DND-41 (cell line): ENCODE measurements at regions not wholly inside any gene's neighbourhood (a gene's known extent, or its start where the extent isn't known, plus 50 kb on each side); places are given as distances from the start of the nearest gene placed in this dataset.

ENCODE experiments used
- ATAC-seq: fragments of 200-7000 bp; cut with Tn5 transposase; 3 replicates; pipeline ENCODE4 v1.9.1; 2021; ENCODE audit warnings: low read depth; ENCODE audit not compliant: insufficient read depth
- DNase-seq: peaks from one replicate; pipeline ENCODE4 v3.0.0-alpha.2; 2020
- H2AFZ ChIP-seq: 2 replicates; pipeline ENCODE4 v1.6.0; 2012; ENCODE audit warnings: low read depth, low read length
- H3K27ac ChIP-seq: 2 replicates; pipeline ENCODE4 v1.5.1; 2012; ENCODE audit warnings: low read length, inconsistent platforms
- H3K27me3 ChIP-seq: fragments of 200-600 bp; sonication (generic); 2 replicates; pipeline ENCODE4 v1.6.0; 2012; ENCODE audit warnings: low read length, mild to moderate bottlenecking, inconsistent platforms; ENCODE audit not compliant: insufficient read depth, poor library complexity
- H3K36me3 ChIP-seq: 2 replicates; pipeline ENCODE4 v1.5.1; 2012; ENCODE audit warnings: low read length, inconsistent platforms; ENCODE audit not compliant: insufficient read depth
- H3K4me1 ChIP-seq: 2 replicates; pipeline ENCODE4 v1.5.1; 2012; ENCODE audit warnings: mild to moderate bottlenecking, low read length; ENCODE audit not compliant: insufficient read depth
- H3K4me2 ChIP-seq: 2 replicates; pipeline ENCODE4 v1.6.0; 2012; ENCODE audit warnings: mild to moderate bottlenecking, moderate library complexity, low read length, inconsistent platforms; ENCODE audit not compliant: insufficient read depth
- H3K4me3 ChIP-seq, 2 experiments: fragments of 200-600 bp in 1 of 2; shearing (Covaris generic) in 1 of 2; 2 replicates each; pipeline ENCODE4 v1.5.1; 2012 to 2016; ENCODE audit warnings: inconsistent platforms in 2 of 2, low read length in 2 of 2, mild to moderate bottlenecking in 2 of 2, low read depth in 1 of 2, moderate library complexity in 1 of 2
- H3K79me2 ChIP-seq: 2 replicates; pipeline ENCODE4 v1.6.0; 2012; ENCODE audit warnings: low read length, inconsistent platforms; ENCODE audit not compliant: insufficient read depth
- H3K9ac ChIP-seq: 2 replicates; pipeline ENCODE4 v1.6.0; 2012; ENCODE audit warnings: low read depth, mild to moderate bottlenecking, inconsistent platforms, low read length, moderate library complexity
- H3K9me3 ChIP-seq: 2 replicates; pipeline ENCODE4 v1.5.1; 2012; ENCODE audit warnings: low read length, moderate library complexity, mild to moderate bottlenecking, inconsistent platforms; ENCODE audit not compliant: insufficient read depth, severe bottlenecking
- H4K20me1 ChIP-seq: 2 replicates; pipeline ENCODE4 v1.6.0; 2012; ENCODE audit warnings: low read length; ENCODE audit not compliant: insufficient read depth
- EZH2 ChIP-seq: IDR thresholded peaks from 3 replicates; pipeline ENCODE4 v1.6.1; 2012; ENCODE audit warnings: borderline replicate concordance, low read depth, mild to moderate bottlenecking, moderate library complexity, low read length, inconsistent platforms; ENCODE audit not compliant: severe bottlenecking
- TF ChIP-seq, protein P1 (sequence below): IDR thresholded peaks from 2 replicates; pipeline ENCODE4 v1.5.1; 2012; ENCODE audit warnings: borderline replicate concordance, low read length, moderate library complexity, mild to moderate bottlenecking; ENCODE audit not compliant: poor library complexity, severe bottlenecking; ENCODE audit errors: extremely low read depth

DNA sequence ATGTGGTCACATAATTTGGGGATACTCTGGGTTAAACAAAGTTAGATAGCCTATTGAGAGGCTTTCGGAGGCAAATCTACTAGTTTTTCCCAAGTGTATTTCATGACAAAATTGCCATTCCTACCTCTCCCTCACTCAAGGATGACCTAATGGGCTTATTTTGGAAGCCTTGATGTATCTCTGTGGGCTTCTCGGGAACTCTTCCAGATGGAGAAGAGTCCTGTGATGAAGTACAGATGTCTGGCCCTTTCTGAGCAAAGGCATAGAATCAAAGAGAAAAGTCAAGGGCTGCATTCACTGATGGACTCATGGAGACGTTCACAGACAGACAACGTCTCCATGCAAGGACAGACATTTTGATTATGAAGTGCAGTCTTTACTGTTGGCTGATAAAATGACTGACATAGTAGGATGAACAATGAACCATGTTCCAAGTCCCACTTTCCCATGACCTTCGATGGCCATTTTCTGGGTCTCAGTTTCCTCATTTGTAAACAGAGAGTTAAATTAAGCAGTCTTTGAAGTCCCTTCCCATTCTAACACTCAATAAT is 347.2 kb upstream of the CD180 start:
- TF ChIP-seq, protein P1, sequence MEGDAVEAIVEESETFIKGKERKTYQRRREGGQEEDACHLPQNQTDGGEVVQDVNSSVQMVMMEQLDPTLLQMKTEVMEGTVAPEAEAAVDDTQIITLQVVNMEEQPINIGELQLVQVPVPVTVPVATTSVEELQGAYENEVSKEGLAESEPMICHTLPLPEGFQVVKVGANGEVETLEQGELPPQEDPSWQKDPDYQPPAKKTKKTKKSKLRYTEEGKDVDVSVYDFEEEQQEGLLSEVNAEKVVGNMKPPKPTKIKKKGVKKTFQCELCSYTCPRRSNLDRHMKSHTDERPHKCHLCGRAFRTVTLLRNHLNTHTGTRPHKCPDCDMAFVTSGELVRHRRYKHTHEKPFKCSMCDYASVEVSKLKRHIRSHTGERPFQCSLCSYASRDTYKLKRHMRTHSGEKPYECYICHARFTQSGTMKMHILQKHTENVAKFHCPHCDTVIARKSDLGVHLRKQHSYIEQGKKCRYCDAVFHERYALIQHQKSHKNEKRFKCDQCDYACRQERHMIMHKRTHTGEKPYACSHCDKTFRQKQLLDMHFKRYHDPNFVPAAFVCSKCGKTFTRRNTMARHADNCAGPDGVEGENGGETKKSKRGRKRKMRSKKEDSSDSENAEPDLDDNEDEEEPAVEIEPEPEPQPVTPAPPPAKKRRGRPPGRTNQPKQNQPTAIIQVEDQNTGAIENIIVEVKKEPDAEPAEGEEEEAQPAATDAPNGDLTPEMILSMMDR, result no peak
- TF ChIP-seq EZH2, result no peak
- Histone ChIP-seq H3K36me3 (no peaks in the 10 kb centered on the region), H4K20me1 (no peaks in the 10 kb centered on the region), H3K27ac (no peak overlapping the region), H3K27me3 (no peaks in the 10 kb centered on the region), H3K4me1 (peaks cover 8% of the 10 kb centered on the region; the same call in 1 of the 2 replicates), H3K4me2 (no peak overlapping the region), H3K9me3 (no peaks in the 10 kb centered on the region), H3K4me3 (no peak overlapping the region), H3K9ac (no peak overlapping the region), H3K79me2 (no peaks in the 10 kb centered on the region), H2AFZ (no peak overlapping the region)
- ATAC-seq (no peak), DNase-seq (no peak)

DNA sequence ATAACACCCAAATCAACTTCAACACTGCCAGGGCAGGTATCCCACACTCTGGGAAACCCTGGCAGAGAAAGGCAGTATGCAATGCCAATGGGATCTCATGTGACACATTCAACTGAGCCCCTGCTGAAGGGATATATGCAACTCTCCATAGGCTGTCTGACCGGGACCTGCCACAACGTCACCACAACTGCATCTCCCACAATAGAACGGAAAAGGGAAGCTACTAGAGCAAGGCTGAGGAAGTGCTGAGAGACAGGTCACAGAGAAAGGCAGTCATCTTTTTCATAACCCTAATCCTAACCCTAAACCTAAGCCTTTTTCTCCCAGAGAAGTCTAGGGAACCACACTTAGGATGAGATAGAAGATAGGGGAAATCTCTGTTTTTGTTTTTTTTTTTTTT is 345.9 kb upstream of the CD180 start:
- Histone ChIP-seq H3K27me3 (no peaks in the 10 kb centered on the region), H2AFZ (no peak overlapping the region), H4K20me1 (no peaks in the 10 kb centered on the region), H3K4me2 (no peak overlapping the region), H3K9me3 (no peaks in the 10 kb centered on the region), H3K27ac (no peak overlapping the region), H3K36me3 (no peaks in the 10 kb centered on the region), H3K9ac (no peak overlapping the region), H3K4me3 (no peak overlapping the region), H3K4me1 (peaks cover 8% of the 10 kb centered on the region), H3K79me2 (no peaks in the 10 kb centered on the region)
- no peak for TF ChIP-seq EZH2
- TF ChIP-seq, protein P1, result no peak
- no peak for ATAC-seq
- DNase-seq, result no peak

DNA sequence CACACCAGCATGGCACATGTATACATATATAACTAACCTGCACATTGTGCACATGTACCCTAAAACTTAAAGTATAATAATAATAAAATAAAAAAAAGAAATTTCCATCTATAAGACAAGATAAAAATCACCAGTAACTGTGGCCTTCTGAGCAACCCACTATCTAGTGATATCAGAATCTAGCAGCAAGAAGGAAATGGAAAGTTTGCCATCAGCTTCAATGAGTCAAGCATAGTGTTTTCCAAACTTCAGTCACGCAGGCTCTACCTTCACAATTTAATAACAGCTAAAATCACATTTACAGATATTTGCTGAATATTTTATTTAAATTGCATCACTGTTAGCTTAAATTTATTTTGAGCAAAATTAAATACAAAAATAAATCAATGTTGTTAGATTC is 345.3 kb upstream of the CD180 start:
- H3K27me3 ChIP-seq, result no peaks in the 10 kb centered on the region

More for the DNA sequence above, 345.3 kb upstream of the CD180 start:
- Histone ChIP-seq H2AFZ (no peak overlapping the region), H4K20me1 (no peaks in the 10 kb centered on the region), H3K4me3 (no peak overlapping the region), H3K4me1 (peaks cover 14% of the 10 kb centered on the region), H3K27ac (no peak overlapping the region), H3K4me2 (no peak overlapping the region), H3K9me3 (no peaks in the 10 kb centered on the region), H3K79me2 (no peaks in the 10 kb centered on the region), H3K9ac (no peak overlapping the region), H3K36me3 (no peaks in the 10 kb centered on the region)
- ATAC-seq (no peak), DNase-seq (no peak)
- no peak for TF ChIP-seq EZH2
- TF ChIP-seq, protein P1, result no peak
